Stimulated activated CD4-positive, alpha-beta T cell treated with anti-CD3 and anti-CD28 coated beads, Interleukin-1b, Interleukin-23, amount 100 ng/mL, for 4 hours (primary cell): ENCODE measurements at regions not wholly inside any gene's neighbourhood (a gene's known extent, or its start where the extent isn't known, plus 50 kb on each side); places are given as distances from the start of the nearest gene placed in this dataset.
"Not testable (repeated sequence)": the region's sequence is repeated elsewhere in the genome, so short reads cannot be mapped to it uniquely, and the experiment has no call there.

Experiments used
- DNase-seq, 2 donors: peaks; one replicate each; pipeline ENCODE4 v3.0.0-alpha.2; 2020; ENCODE audit warnings: low read depth in 2 of 2

GRCh38 chr15:38945551-38946298 is 381.1 kb upstream of the RASGRP1 start:
- no peak for DNase-seq

DNA sequence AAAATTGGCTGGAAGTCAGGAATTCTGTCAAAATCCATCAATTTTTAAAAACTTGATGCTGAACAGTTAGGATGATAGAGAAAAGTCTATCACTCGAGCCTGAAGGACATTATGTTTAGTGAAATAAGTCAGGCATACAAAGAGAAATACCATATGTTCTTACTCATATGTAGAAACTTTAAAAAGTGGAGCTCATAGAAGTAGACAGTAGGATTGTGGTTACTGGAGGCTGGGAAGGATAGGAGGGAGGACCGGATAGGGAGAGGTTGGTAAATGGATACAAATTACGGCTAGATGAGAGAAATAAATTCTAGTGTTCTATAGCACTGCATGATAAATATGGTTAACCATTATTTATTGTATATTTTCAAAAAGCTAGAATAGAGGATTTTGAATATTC is 389.5 kb upstream of the RASGRP1 start:
- no peak for DNase-seq

DNA sequence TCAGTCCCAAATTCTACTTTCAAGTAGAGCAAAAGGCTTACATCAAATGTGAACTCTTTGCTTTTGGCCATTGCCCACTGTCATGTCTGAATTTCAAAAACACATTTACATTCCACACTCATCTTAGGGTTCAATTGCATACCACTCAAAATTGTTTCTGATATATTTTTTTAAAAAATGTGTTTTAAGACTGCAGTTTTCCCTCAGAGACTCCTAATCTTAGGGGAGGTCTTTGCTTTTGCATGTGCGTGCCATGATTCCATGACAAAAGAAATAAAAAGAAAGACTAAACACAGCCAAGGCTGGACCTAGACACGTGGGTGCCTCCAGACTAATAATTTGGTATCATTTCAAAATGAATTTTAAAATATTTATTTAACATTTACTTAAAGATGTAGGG is 396.8 kb upstream of the RASGRP1 start:
- no peak for DNase-seq

DNA sequence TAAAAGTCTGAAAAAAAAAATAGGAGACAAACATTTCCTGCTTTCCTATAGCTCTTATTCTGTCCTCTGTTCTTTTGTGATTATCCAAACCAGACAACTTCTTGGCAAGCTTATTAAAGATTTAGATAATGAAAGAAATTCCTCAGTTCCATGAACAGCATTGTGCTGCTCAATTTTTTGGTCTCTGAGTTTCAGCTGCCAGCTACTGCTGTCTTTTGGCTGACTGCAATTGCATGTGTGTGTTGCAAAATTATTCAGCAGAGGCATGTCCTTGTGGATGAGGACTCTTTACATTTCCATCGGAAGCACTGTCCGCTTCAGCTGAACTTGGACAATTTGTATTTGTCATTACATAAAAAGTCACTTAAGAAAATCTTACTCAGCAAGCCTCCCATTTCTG is 397.3 kb upstream of the RASGRP1 start:
- DNase-seq, result no peak

DNA sequence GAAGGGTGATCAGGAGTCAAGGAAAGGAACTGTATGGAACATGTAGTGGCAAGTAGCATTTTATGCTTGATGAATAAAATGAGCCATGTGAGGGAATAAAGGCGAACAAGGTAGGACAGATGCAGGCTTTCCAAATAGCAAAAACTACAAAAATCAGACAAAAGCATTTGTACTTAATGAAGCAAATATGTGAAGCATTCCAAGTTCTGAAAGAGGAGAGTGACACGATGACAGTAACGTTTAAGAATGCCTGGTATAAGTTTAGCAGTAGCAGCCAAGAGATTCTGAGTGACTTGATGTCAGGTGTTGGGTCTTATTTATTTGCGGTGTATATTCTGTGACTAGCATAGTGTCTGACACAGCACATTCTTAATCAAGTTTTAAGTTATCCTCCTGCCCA is 408.2 kb upstream of the RASGRP1 start:
- DNase-seq, result no peak

DNA sequence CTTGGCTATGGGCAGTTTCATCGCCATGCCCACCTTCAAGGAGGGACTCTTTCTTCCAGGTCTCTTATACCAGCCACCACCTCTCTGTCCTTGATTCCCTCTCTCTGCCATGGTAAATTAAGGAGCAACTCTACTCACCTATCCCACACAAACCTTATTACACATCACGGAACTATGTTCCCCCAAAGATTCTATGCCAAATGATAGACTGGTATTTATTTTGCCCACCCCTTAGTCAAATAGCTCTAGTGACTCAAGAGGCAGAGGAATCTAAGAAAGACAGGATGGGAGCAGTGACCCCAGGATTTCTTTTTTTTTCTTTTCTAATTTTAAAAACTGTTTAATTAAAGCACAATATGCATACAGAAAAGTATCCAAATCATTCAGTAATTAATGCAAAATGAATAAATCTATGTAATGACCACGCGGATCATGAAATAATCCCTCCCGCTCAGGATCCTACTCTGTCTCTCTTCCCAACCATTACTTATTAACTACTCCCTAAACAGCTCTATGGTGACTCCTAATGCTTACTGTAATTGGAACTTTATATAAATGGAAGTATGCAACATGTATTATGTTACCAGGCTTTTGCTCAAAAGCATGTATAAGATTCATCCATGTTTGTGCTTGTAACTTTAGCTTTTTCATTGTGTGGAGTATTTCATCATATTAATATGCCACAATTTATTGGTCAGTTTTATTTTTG is 410.8 kb upstream of the RASGRP1 start:
- DNase-seq, result no peak

- DNase-seq, result no peak
These were observed 426.5 kb upstream of the RASGRP1 start for GRCh38 chr15:38991126-38991525.

DNA sequence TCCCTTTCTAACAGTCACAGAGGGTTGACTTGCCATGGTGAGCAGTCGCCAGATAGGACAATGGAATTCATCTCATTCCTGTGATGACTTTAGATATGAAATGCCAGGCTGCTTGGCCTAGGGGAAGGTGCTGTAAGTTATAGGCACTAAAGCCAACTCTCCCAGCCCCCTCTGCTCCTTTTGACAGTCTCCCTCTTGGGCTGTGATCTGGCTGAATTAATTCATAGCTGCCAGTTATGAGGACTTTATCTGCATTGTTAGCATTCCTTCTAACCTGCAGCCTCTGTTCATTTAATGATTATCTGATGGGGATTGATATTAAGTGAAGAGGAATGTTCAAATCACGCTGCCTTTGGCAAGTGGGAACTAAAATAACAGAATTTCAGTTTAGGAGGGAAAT is 427.1 kb upstream of the RASGRP1 start:
- no peak for DNase-seq

GRCh38 chr15:38992506-38992905 is 427.9 kb upstream of the RASGRP1 start:
- DNase-seq, result no peak

DNA sequence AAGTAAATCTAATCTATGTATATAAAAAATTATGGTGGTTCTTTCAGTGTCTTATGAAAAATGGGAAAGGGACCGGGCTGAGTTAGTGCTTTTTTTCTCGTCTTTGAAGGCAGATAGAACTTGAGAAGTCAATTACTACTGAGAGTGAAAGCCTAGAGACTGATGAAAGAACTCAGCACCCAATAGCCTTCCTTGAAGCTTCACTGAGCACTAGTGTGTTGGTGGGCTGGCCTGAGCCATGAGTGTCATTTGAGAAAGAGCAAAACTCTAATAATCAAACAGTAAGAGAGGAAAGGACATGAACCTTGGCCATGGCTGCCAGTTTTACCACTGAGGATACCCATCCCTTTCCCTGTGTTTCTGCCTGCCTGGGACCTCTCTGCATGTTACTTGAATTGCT is 428.3 kb upstream of the RASGRP1 start:
- no peak for DNase-seq

GRCh38 chr15:38994310-38994709 is 429.7 kb upstream of the RASGRP1 start:
- DNase-seq, result no peak

GRCh38 chr15:38996111-38996631 is 431.6 kb upstream of the RASGRP1 start:
- no peak for DNase-seq

GRCh38 chr15:38997841-38998240 is 433.2 kb upstream of the RASGRP1 start:
- no peak for DNase-seq

GRCh38 chr15:39000008-39000734 is 435.6 kb upstream of the RASGRP1 start:
- no peak for DNase-seq

- no peak for DNase-seq
These were observed 445.1 kb upstream of the RASGRP1 start for GRCh38 chr15:39009740-39010139.

- DNase-seq, result not testable (repeated sequence)
These were observed 446.5 kb upstream of the RASGRP1 start for GRCh38 chr15:39011066-39011465.

GRCh38 chr15:39013262-39013661 is 448.6 kb upstream of the RASGRP1 start:
- no peak for DNase-seq

DNA sequence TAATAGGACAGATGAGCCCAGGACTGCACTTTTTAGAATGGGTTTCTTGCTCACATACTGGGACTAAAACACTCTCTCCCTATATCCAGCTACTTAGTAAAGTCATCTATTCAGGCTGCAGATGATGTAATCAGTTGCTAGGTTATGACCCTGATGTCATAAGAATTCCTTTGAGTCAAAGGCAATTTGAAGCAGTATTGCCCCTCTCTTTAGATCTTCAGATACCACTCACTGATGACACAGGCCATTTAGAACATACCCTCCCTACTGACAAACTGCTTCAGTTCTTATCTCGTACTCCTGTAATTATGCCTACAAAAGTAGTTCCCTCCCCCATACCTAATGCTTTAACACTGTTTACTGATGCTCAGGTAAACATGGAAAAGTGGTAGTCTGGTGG is 450.1 kb upstream of the RASGRP1 start:
- DNase-seq, result no peak

DNA sequence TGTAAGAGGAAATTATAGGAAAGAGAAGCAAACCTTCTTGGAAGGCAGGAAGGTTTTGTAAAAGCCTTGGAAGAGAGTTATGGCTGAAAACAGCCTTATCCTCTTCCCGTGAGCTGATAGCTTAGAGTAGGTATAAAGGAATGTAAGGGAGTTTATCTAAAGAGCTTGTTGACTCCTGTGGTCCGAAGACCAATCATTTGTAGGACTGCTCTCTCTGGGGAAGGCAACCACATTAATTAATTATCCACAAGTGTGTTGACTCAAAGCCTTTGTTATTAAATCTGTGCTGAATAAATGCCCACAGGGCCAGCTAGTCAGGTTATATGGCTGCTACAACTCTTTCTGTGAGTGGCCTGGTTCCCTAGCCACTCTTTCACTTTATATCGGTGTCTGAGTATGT is 452.1 kb upstream of the RASGRP1 start:
- no peak for DNase-seq

DNA sequence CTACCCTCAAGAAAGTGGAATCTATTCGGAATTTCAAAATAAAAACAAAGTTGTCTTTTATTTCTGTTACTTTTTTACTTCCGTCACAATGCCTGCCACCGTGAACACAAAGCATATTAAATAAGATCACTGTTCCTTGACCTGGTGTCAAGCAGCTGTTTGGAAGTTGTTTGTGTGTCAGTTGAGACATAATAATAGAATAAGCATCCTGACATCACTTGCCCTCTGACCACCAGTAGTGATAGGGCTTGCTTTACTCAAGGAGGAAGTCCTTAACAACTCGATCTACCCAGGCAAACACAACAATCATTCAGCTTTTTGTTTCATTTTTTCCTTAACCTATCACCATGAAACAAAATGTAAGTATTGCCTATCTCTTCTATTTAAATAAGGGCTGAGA is 454.4 kb upstream of the RASGRP1 start:
- DNase-seq, result no peak

- no peak for DNase-seq
These were observed 456.7 kb upstream of the RASGRP1 start for GRCh38 chr15:39021341-39021740.

- no peak for DNase-seq
These were observed 458.1 kb upstream of the RASGRP1 start for GRCh38 chr15:39022532-39023305.
